ENCODE measurements at regions not wholly inside any gene's neighbourhood (a gene's known extent, or its start where the extent isn't known, plus 50 kb on each side); places are given as distances from the start of the nearest gene placed in this dataset.
A peak's percentile ranks its signal among the peaks of the same experiment; 100 is the strongest.

- intact Hi-C loops (cut with DNase I): no loop called here
- ATAC-seq: no peak
- DNase-seq: no peak
Measured at GRCh38 chr3:127033171-127033570, 50.3 kb downstream of the PLXNA1 start.

GRCh38 chr3:127033786-127034185 lies 50.9 kb downstream of the PLXNA1 start:
- no peak for DNase-seq
- ATAC-seq: no peak

DNA sequence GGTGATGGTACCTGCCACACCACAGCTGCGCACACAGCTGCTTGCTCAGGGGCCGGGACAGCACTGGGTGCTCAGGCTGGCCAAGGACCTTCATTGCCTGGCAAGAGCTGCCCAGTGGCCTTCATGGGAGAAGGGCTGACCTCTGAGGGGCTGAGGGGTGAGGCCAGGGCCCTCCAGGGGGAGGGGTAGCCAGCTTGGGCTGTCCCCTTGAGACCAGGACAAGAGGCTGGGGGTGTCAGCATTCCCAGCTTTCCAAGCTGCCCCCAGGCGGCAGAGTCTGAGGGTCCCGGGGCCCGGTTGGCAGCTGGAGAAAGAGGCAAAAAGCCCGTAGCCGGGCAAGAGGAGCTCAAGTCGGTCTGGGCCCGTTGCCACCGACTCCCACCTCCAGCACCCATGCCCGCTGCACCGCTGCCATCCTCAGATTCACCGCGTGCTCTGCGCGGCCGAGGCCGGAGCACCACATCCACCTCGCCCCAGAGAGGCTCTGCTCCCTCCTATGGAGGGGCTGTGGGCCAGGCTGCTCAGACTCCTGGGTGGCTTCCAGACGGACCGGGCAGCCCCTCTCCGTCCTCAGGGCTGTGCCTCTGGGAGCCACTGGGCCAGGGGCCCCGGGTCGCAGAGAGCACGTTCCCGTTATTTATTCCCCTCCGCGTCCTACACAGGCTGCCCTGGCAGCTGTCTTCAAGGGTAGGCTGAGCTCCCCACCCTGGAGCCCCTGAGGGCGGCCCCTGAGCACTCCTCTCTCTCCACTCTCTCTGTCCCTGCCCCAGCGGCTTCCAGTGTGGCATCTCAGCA lies 51.5 kb downstream of the PLXNA1 start:
- peak; percentile 18 for DNase-seq
- intact Hi-C loops (cut with DNase I): no loop called here
- ATAC-seq: no peak

More at GRCh38 chr3:127033786-127034185, 50.9 kb downstream of the PLXNA1 start:
- intact Hi-C loops (cut with DNase I): no loop called here

DNA sequence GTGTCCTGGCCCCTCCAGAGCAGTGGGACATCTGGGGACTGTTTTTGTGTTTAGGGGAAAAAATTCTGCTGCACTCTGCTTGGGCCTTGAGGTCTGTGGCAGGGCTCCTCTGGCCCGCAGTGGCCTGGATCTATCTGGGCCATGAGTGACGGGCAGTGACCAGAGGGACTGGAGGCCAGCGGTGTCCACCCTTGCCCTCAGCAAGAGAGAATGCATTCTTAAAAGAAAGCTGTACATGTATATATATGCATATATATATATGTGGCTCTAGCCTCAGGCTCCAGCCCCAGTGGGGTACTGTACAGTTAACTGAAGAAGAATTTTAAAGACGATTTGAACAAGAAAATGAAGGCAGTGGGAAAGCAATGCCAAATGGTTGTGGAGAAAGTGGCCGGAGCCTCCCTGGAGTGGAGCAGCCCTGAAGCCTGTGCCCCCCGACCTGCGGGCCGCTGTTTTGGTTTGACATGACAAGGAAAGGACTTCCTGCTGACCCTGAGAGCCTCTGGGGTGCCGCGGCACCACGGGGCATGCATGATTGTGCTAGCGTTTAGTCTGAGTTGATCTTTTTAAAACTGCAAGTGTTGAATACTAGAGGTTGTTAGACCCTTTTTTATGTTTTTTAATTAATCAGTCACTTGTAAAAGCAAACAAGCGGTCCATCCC lies 52.2 kb downstream of the PLXNA1 start:
- intact Hi-C loops (cut with DNase I): no loop called here
- ATAC-seq (no peak), DNase-seq (peak; percentile 13)

- DNase-seq (peak; percentile 80), ATAC-seq (peak; percentile 59 to 73)
- intact Hi-C loops (cut with DNase I): no loop called here
Measured at GRCh38 chr3:127035677-127036076, 52.8 kb downstream of the PLXNA1 start.

- intact Hi-C loops (cut with DNase I): no loop called here
- DNase-seq (peak; percentile 24), ATAC-seq (no peak)
Measured at GRCh38 chr3:127036209-127037020, 53.5 kb downstream of the PLXNA1 start.

- intact Hi-C loops (cut with DNase I): no loop called here
- peak; percentile 18 for DNase-seq
- ATAC-seq: no peak
Measured at GRCh38 chr3:127037021-127037400, 54.1 kb downstream of the PLXNA1 start.

DNA sequence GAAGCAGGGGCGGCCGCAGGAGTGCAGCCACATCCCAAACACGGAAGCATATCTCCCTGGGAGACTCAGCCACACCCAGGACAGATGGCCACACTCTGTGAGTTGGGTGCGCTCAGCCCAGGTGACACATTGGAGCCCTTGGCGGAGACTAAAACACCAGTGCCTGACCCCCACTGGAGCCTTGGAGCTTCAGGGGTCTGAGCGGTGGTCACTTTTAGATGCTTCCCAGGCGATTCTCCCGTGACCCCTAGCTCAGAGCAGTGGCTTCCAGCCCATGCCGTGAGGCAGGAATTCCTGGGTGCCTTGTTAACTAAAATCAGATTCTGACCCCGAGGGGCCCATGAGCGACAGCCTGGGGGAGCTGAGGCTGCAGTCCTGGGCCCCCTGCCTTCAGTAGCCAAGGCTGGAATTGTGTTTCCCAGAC lies 54.5 kb downstream of the PLXNA1 start:
- DNase-seq: peak; percentile 18
- intact Hi-C loops (cut with DNase I): no loop called here
- no peak for ATAC-seq

- DNase-seq (peak; percentile 13), ATAC-seq (no peak)
- intact Hi-C loops (cut with DNase I): no loop called here
Measured at GRCh38 chr3:127037971-127038446, 55.1 kb downstream of the PLXNA1 start.

GRCh38 chr3:127038466-127038865 lies 55.6 kb downstream of the PLXNA1 start:
- no peak for ATAC-seq
- intact Hi-C loops (cut with DNase I): no loop called here
- peak; percentile 15 for DNase-seq

DNA sequence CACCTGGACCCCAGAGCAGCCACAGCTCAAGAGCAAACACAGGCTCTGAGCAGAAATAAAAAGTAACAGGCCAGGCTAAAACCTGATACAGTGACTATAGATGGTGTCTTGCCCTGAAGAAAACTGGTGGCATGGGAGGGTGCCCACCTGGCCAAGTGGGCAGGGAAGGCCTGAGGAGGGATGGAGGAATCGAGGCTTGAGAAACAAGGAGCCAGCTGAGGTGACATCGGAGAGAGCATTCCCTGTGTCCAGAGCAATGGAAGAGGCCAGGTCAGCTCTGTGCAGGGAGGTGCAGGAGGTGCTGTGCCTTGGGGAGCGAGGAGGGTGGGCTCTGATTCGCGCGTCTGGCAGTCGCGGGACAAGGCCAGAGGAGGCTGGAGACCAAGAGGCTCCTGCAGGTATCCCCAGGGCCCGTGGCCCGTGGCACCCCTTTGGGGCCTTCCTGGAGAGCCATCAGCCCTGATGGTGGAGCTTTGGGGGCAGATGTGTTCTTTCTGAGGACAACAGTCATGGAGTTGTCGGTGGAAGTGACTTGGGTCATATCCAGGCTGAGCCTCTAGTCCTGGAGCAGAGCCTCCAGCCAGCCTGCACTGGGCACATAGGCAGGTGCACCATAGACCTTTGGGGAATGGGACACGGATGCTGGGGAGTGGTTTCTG lies 56.1 kb downstream of the PLXNA1 start:
- intact Hi-C loops (cut with DNase I): no loop called here

GRCh38 chr3:127039719-127040118 lies 56.8 kb downstream of the PLXNA1 start:
- ATAC-seq (no peak), DNase-seq (peak; percentile 11)
- intact Hi-C loops (cut with DNase I): no loop called here

More for the DNA sequence above, 56.1 kb downstream of the PLXNA1 start:
- peak; percentile 12 for DNase-seq
- no peak for ATAC-seq

GRCh38 chr3:127040216-127040615 lies 57.3 kb downstream of the PLXNA1 start:
- no peak for DNase-seq
- intact Hi-C loops (cut with DNase I): no loop called here
- ATAC-seq: no peak

GRCh38 chr3:127041264-127041820 lies 58.4 kb downstream of the PLXNA1 start:
- ATAC-seq: no peak
- intact Hi-C loops (cut with DNase I): no loop called here
- DNase-seq: peak; percentile 7

DNA sequence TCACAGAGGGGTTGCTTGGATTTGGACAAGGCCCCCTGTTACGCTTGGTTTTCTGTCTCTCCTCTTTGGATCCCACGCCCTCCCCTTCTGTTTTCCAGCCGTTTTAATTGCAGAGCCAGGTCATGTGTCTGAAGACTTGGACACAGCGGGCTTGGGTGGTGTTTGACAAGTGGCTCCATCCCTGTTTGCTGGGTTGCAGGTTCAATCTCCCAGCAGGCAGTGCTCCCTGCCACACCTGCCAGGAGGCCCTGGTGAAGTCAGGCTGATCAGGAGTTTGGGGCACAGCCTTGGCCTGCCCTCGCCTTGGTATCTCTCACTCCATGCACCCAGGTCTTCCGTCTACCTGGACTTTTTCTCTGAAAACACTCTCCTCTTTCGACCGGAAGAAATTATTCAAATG lies 59.0 kb downstream of the PLXNA1 start:
- peak; percentile 3 for DNase-seq

GRCh38 chr3:127042634-127043033 lies 59.7 kb downstream of the PLXNA1 start:
- DNase-seq (peak; percentile 12), ATAC-seq (no peak)
- intact Hi-C loops (cut with DNase I): no loop called here

More for the DNA sequence above, 59.0 kb downstream of the PLXNA1 start:
- no peak for ATAC-seq
- intact Hi-C loops (cut with DNase I): no loop called here

GRCh38 chr3:127043041-127043641 lies 60.2 kb downstream of the PLXNA1 start:
- intact Hi-C loops (cut with DNase I): no loop called here
- DNase-seq: peak; percentile 24
- peak; percentile 32 to 49 for ATAC-seq

DNA sequence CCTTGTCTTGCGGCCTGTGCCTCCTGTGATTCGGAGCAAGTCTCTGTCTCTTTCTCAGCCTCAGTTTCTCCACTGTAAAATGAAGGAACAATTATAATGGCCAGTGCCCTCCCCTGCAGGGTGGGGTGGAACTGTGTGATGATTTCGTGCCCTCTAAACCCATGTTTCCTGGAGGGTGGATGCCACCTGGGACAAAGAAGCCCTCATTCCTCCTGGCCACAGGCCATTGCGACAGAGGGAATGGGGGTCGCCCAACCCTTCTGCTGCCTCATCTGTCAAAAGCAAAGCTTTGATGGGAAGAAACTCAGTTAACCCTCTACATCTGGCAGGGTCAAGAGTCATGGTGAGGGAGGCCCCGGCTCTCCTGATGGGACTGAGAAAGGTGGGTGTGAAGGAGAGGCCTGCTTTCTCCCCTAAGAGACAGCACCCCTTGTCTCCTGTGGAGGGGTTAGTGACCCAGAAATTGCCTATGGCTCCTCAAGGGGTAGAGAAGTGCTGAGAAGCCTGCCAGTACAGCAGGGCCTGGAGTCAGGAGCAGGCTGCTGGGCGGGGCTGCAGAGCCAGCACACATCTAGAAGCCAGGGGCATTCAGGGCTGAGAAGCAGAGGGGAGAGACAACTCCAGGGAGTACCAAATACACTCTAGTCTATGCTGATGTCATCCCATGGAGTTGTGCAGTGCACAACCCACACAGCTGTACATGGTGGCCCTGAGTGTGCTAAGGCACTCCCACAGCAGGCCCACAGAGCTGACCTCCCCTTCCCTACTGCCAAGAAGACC lies 61.0 kb downstream of the PLXNA1 start:
- intact Hi-C loops (cut with DNase I): no loop called here
- ATAC-seq (peak in 1 of 2 donors; percentile 9), DNase-seq (peak; percentile 13)
